T-helper 17 cell (primary cell): ENCODE measurements at regions not wholly inside any gene's neighbourhood (a gene's known extent, or its start where the extent isn't known, plus 50 kb on each side); places are given as distances from the start of the nearest gene placed in this dataset.

Experiments
- ATAC-seq: fragments of 150-1000 bp; cut with Tn5 transposase; 2 replicates; pipeline ENCODE4 v1.10.0; 2021; ENCODE audit warnings: mild to moderate bottlenecking, moderate library complexity
- DNase-seq, 3 donors: peaks; one replicate each; pipeline versions ENCODE4 v3.0.0 to v3.0.0-alpha.2; 2020 to 2021
- H3K9me3 ChIP-seq: one replicate; pipeline ENCODE4 v1.7.0; 2013; ENCODE audit warnings: low read length, mild to moderate bottlenecking; ENCODE audit not compliant: control insufficient read depth, poor library complexity, severe bottlenecking
- H3K27ac Mint-ChIP-seq: one replicate; pipeline ENCODE4 v1.8.0; 2022; ENCODE audit warnings: mild to moderate bottlenecking, moderate library complexity, mixed read lengths
- H3K27me3 Mint-ChIP-seq: one replicate; pipeline ENCODE4 v1.8.0; 2022; ENCODE audit warnings: mixed read lengths
- H3K36me3 Mint-ChIP-seq: one replicate; pipeline ENCODE4 v1.8.0; 2022; ENCODE audit warnings: low read depth, mixed read lengths
- H3K4me1 Mint-ChIP-seq: one replicate; pipeline ENCODE4 v1.8.0; 2022; ENCODE audit warnings: mild to moderate bottlenecking, mixed read lengths
- H3K4me3 Mint-ChIP-seq: one replicate; pipeline ENCODE4 v1.8.0; 2022; ENCODE audit warnings: mild to moderate bottlenecking, moderate library complexity, mixed read lengths

- H3K4me3 Mint-ChIP-seq = no peak overlapping the region
- ATAC-seq (no peak), DNase-seq (no peak)
- no peak overlapping the region for H3K27ac Mint-ChIP-seq
- no peaks in the 10 kb centered on the region for H3K4me1 Mint-ChIP-seq
- H3K27me3 Mint-ChIP-seq = peaks cover 17% of the 10 kb centered on the region
- no peaks in the 10 kb centered on the region for H3K36me3 Mint-ChIP-seq
- no peaks in the 10 kb centered on the region for H3K9me3 ChIP-seq
Measured at GRCh38 chr9:90988318-90988717, 186.7 kb downstream of the SYK start.

- no peak overlapping the region for H3K4me3 Mint-ChIP-seq
- ATAC-seq = no peak
- H3K36me3 Mint-ChIP-seq = no peaks in the 10 kb centered on the region
- no peaks in the 10 kb centered on the region for H3K9me3 ChIP-seq
- no peaks in the 10 kb centered on the region for H3K4me1 Mint-ChIP-seq
- peaks cover 7% of the 10 kb centered on the region for H3K27me3 Mint-ChIP-seq
- DNase-seq = no peak
- no peak overlapping the region for H3K27ac Mint-ChIP-seq
Measured at GRCh38 chr9:90991953-90992352, 190.3 kb downstream of the SYK start.

GRCh38 chr9:90995516-90995915 is 193.9 kb downstream of the SYK start:
- no peaks in the 10 kb centered on the region for H3K4me1 Mint-ChIP-seq
- DNase-seq (no peak), ATAC-seq (no peak)
- H3K27ac Mint-ChIP-seq = no peak overlapping the region
- no peaks in the 10 kb centered on the region for H3K36me3 Mint-ChIP-seq
- H3K4me3 Mint-ChIP-seq = no peak overlapping the region
- H3K27me3 Mint-ChIP-seq = peaks cover 16% of the 10 kb centered on the region
- H3K9me3 ChIP-seq = no peaks in the 10 kb centered on the region

- Mint-ChIP-seq H3K27ac (no peak overlapping the region), H3K4me3 (no peak overlapping the region), H3K36me3 (no peaks in the 10 kb centered on the region), H3K27me3 (peaks cover 16% of the 10 kb centered on the region), H3K4me1 (no peaks in the 10 kb centered on the region)
- ATAC-seq (no peak), DNase-seq (no peak)
- no peaks in the 10 kb centered on the region for H3K9me3 ChIP-seq
Measured at GRCh38 chr9:90996154-90997065, 194.8 kb downstream of the SYK start.

- H3K27me3 Mint-ChIP-seq = peaks cover 16% of the 10 kb centered on the region
- no peaks in the 10 kb centered on the region for H3K36me3 Mint-ChIP-seq
- no peaks in the 10 kb centered on the region for H3K9me3 ChIP-seq
- no peak overlapping the region for H3K27ac Mint-ChIP-seq
- no peak overlapping the region for H3K4me3 Mint-ChIP-seq
- ATAC-seq (no peak), DNase-seq (no peak)
- H3K4me1 Mint-ChIP-seq = no peaks in the 10 kb centered on the region
Measured at GRCh38 chr9:90998573-90998972, 197.0 kb downstream of the SYK start.

GRCh38 chr9:90999425-91000397 is 198.1 kb downstream of the SYK start:
- Mint-ChIP-seq H3K4me3 (no peak overlapping the region), H3K27me3 (peaks cover 16% of the 10 kb centered on the region), H3K4me1 (no peaks in the 10 kb centered on the region), H3K36me3 (no peaks in the 10 kb centered on the region), H3K27ac (no peak overlapping the region)
- no peaks in the 10 kb centered on the region for H3K9me3 ChIP-seq
- DNase-seq (no peak), ATAC-seq (no peak)

GRCh38 chr9:91001146-91001611 is 199.6 kb downstream of the SYK start:
- Mint-ChIP-seq H3K27ac (no peak overlapping the region), H3K36me3 (no peaks in the 10 kb centered on the region), H3K4me1 (no peaks in the 10 kb centered on the region), H3K4me3 (no peak overlapping the region), H3K27me3 (peaks cover 25% of the 10 kb centered on the region)
- DNase-seq (no peak), ATAC-seq (no peak)
- no peaks in the 10 kb centered on the region for H3K9me3 ChIP-seq

- DNase-seq (no peak), ATAC-seq (no peak)
- H3K27ac Mint-ChIP-seq = no peak overlapping the region
- no peak overlapping the region for H3K4me3 Mint-ChIP-seq
- H3K27me3 Mint-ChIP-seq = peaks cover 9% of the 10 kb centered on the region
- no peaks in the 10 kb centered on the region for H3K9me3 ChIP-seq
- no peaks in the 10 kb centered on the region for H3K36me3 Mint-ChIP-seq
- H3K4me1 Mint-ChIP-seq = no peaks in the 10 kb centered on the region
Measured at GRCh38 chr9:91004484-91004883, 202.9 kb downstream of the SYK start.

GRCh38 chr9:91004992-91005391 is 203.4 kb downstream of the SYK start:
- H3K9me3 ChIP-seq = no peaks in the 10 kb centered on the region
- Mint-ChIP-seq H3K27ac (no peak overlapping the region), H3K36me3 (no peaks in the 10 kb centered on the region), H3K4me1 (no peaks in the 10 kb centered on the region), H3K27me3 (peaks cover 9% of the 10 kb centered on the region), H3K4me3 (no peak overlapping the region)
- no peak for DNase-seq
- ATAC-seq = no peak

- H3K9me3 ChIP-seq = no peaks in the 10 kb centered on the region
- DNase-seq (no peak), ATAC-seq (no peak)
- H3K27me3 Mint-ChIP-seq = peaks cover 9% of the 10 kb centered on the region
- H3K36me3 Mint-ChIP-seq = no peaks in the 10 kb centered on the region
- H3K4me3 Mint-ChIP-seq = no peak overlapping the region
- H3K27ac Mint-ChIP-seq = no peak overlapping the region
- no peaks in the 10 kb centered on the region for H3K4me1 Mint-ChIP-seq
Measured at GRCh38 chr9:91006046-91006445, 204.4 kb downstream of the SYK start.

- H3K9me3 ChIP-seq = no peaks in the 10 kb centered on the region
- H3K36me3 Mint-ChIP-seq = no peaks in the 10 kb centered on the region
- no peak for DNase-seq
- peaks cover 9% of the 10 kb centered on the region for H3K27me3 Mint-ChIP-seq
- H3K27ac Mint-ChIP-seq = no peak overlapping the region
- H3K4me1 Mint-ChIP-seq = no peaks in the 10 kb centered on the region
- ATAC-seq = no peak
- H3K4me3 Mint-ChIP-seq = no peak overlapping the region
Measured at GRCh38 chr9:91008568-91008967, 206.9 kb downstream of the SYK start.

GRCh38 chr9:91011891-91012290 is 210.3 kb downstream of the SYK start:
- Mint-ChIP-seq H3K4me1 (no peaks in the 10 kb centered on the region), H3K27ac (no peak overlapping the region), H3K27me3 (peaks cover 14% of the 10 kb centered on the region), H3K4me3 (no peak overlapping the region), H3K36me3 (no peaks in the 10 kb centered on the region)
- no peaks in the 10 kb centered on the region for H3K9me3 ChIP-seq
- DNase-seq = no peak
- no peak for ATAC-seq
